Activated CD4-positive, alpha-beta T cell treated with anti-CD3 and anti-CD28 coated beads for 48 hours (primary cell): ENCODE measurements at regions not wholly inside any gene's neighbourhood (a gene's known extent, or its start where the extent isn't known, plus 50 kb on each side); places are given as distances from the start of the nearest gene placed in this dataset.

Experiments used
- DNase-seq: peaks from one replicate; pipeline ENCODE4 v3.0.0-alpha.2; 2020

- no peak for DNase-seq
Measured at GRCh38 chr12:88985011-88985410, 367.3 kb downstream of the DUSP6 start.

GRCh38 chr12:88982694-88983093 is 369.6 kb downstream of the DUSP6 start:
- DNase-seq, result no peak

- DNase-seq, result no peak
Measured at GRCh38 chr12:88977115-88977514, 375.2 kb downstream of the DUSP6 start.

GRCh38 chr12:88973998-88974397 is 378.3 kb downstream of the DUSP6 start:
- no peak for DNase-seq

- no peak for DNase-seq
Measured at GRCh38 chr12:88970740-88971139, 381.6 kb downstream of the DUSP6 start.

- DNase-seq, result no peak
Measured at GRCh38 chr12:88969127-88969526, 383.2 kb downstream of the DUSP6 start.

- DNase-seq, result no peak
Measured at GRCh38 chr12:88960213-88960878, 380.1 kb upstream of the KITLG start.

GRCh38 chr12:88958946-88959345 is 378.7 kb upstream of the KITLG start:
- DNase-seq, result no peak

- DNase-seq, result no peak
Measured at GRCh38 chr12:88958153-88958552, 377.9 kb upstream of the KITLG start.

GRCh38 chr12:88957358-88957757 is 377.1 kb upstream of the KITLG start:
- no peak for DNase-seq

- no peak for DNase-seq
Measured at GRCh38 chr12:88955531-88955930, 375.3 kb upstream of the KITLG start.

- no peak for DNase-seq
Measured at GRCh38 chr12:88953029-88953586, 372.8 kb upstream of the KITLG start.

- DNase-seq, result no peak
Measured at GRCh38 chr12:88952562-88952942, 372.3 kb upstream of the KITLG start.

- DNase-seq, result no peak
Measured at GRCh38 chr12:88951860-88952561, 371.7 kb upstream of the KITLG start.

- DNase-seq, result no peak
Measured at GRCh38 chr12:88951177-88951576, 370.9 kb upstream of the KITLG start.

GRCh38 chr12:88947486-88948043 is 367.3 kb upstream of the KITLG start:
- DNase-seq, result no peak

GRCh38 chr12:88946372-88946997 is 366.2 kb upstream of the KITLG start:
- no peak for DNase-seq

- no peak for DNase-seq
Measured at GRCh38 chr12:88945051-88945732, 364.9 kb upstream of the KITLG start.

GRCh38 chr12:88944397-88944796 is 364.1 kb upstream of the KITLG start:
- no peak for DNase-seq

GRCh38 chr12:88940854-88941253 is 360.6 kb upstream of the KITLG start:
- DNase-seq, result no peak

GRCh38 chr12:88935856-88936255 is 355.6 kb upstream of the KITLG start:
- no peak for DNase-seq

GRCh38 chr12:88934163-88934747 is 354.0 kb upstream of the KITLG start:
- no peak for DNase-seq

- no peak for DNase-seq
Measured at GRCh38 chr12:88932457-88932856, 352.2 kb upstream of the KITLG start.
